ENCODE measurements at regions not wholly inside any gene's neighbourhood (a gene's known extent, or its start where the extent isn't known, plus 50 kb on each side); places are given as distances from the start of the nearest gene placed in this dataset.

DNA sequence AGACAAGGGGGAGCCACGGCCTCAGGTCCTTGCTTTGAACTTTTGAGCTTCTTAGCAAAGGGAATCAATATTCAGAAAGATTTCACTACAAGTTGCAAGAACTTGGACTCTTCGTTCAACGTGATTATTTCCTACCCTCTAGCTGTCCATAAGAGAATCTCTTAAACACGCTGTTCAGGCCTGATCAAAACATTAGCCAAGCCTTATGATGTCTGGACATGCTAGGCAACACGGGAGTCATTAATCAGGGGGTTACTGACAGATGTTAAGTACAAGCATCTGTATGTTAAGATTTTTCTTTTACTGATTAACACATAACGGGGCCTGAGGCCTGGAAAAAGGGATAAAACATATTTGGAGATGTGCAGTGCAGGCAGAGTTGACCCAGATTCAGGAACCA, 138.9 kb upstream of the IL1RAPL2 start:
- peaks cover 6% of the 10 kb centered on the region for H3K4me1 Mint-ChIP-seq
- ChIA-PET POLR2A (no interaction called here), CTCF (no interaction called here)
- no peak for ATAC-seq
- H3K36me3 Mint-ChIP-seq: no peaks in the 10 kb centered on the region
- no peak overlapping the region for H3K4me3 Mint-ChIP-seq
- DNase-seq (ENCODE audit: low spot score): no peak
- TF ChIP-seq MYBL2 (CRISPR knock-in tag; IDR thresholded peaks at IDR 0.05) (no peak), JUN (CRISPR knock-in tag; IDR thresholded peaks at IDR 0.05) (no peak), ZNF121 (CRISPR knock-in tag; IDR thresholded peaks at IDR 0.05) (no peak), ZNF232 (CRISPR knock-in tag; IDR thresholded peaks at IDR 0.05) (no peak), ZNF263 (CRISPR knock-in tag; IDR thresholded peaks at IDR 0.05; ENCODE audit: low read depth) (no peak), SMAD4 (CRISPR knock-in tag; IDR thresholded peaks at IDR 0.05) (no peak), TCF7 (CRISPR knock-in tag; IDR thresholded peaks at IDR 0.05; ENCODE audit: low read depth) (no peak), NR1H2 (CRISPR knock-in tag; IDR thresholded peaks at IDR 0.05) (no peak), GABPB1 (CRISPR knock-in tag; IDR thresholded peaks at IDR 0.05) (no peak), CBFB (CRISPR knock-in tag; IDR thresholded peaks at IDR 0.05; ENCODE audit: low read depth) (no peak), FOXK1 (CRISPR knock-in tag; IDR thresholded peaks at IDR 0.05) (no peak)
- TF ChIP-seq, protein P1, sequence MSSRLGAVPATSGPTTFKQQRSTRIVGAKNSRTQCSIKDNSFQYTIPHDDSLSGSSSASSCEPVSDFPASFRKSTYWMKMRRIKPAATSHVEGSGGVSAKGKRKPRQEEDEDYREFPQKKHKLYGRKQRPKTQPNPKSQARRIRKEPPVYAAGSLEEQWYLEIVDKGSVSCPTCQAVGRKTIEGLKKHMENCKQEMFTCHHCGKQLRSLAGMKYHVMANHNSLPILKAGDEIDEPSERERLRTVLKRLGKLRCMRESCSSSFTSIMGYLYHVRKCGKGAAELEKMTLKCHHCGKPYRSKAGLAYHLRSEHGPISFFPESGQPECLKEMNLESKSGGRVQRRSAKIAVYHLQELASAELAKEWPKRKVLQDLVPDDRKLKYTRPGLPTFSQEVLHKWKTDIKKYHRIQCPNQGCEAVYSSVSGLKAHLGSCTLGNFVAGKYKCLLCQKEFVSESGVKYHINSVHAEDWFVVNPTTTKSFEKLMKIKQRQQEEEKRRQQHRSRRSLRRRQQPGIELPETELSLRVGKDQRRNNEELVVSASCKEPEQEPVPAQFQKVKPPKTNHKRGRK (CRISPR knock-in tag; IDR thresholded peaks at IDR 0.05; ENCODE audit: borderline replicate concordance): no peak
- TF ChIP-seq, protein P2, sequence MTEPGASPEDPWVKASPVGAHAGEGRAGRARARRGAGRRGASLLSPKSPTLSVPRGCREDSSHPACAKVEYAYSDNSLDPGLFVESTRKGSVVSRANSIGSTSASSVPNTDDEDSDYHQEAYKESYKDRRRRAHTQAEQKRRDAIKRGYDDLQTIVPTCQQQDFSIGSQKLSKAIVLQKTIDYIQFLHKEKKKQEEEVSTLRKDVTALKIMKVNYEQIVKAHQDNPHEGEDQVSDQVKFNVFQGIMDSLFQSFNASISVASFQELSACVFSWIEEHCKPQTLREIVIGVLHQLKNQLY (CRISPR knock-in tag; IDR thresholded peaks at IDR 0.05): no peak
- TF ChIP-seq, protein P3, sequence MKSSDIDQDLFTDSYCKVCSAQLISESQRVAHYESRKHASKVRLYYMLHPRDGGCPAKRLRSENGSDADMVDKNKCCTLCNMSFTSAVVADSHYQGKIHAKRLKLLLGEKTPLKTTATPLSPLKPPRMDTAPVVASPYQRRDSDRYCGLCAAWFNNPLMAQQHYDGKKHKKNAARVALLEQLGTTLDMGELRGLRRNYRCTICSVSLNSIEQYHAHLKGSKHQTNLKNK (CRISPR knock-in tag; IDR thresholded peaks at IDR 0.05): no peak
- TF ChIP-seq, protein P4, sequence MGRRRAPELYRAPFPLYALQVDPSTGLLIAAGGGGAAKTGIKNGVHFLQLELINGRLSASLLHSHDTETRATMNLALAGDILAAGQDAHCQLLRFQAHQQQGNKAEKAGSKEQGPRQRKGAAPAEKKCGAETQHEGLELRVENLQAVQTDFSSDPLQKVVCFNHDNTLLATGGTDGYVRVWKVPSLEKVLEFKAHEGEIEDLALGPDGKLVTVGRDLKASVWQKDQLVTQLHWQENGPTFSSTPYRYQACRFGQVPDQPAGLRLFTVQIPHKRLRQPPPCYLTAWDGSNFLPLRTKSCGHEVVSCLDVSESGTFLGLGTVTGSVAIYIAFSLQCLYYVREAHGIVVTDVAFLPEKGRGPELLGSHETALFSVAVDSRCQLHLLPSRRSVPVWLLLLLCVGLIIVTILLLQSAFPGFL (CRISPR knock-in tag; IDR thresholded peaks at IDR 0.05; ENCODE audit: borderline replicate concordance): no peak
- TF ChIP-seq, protein P5, sequence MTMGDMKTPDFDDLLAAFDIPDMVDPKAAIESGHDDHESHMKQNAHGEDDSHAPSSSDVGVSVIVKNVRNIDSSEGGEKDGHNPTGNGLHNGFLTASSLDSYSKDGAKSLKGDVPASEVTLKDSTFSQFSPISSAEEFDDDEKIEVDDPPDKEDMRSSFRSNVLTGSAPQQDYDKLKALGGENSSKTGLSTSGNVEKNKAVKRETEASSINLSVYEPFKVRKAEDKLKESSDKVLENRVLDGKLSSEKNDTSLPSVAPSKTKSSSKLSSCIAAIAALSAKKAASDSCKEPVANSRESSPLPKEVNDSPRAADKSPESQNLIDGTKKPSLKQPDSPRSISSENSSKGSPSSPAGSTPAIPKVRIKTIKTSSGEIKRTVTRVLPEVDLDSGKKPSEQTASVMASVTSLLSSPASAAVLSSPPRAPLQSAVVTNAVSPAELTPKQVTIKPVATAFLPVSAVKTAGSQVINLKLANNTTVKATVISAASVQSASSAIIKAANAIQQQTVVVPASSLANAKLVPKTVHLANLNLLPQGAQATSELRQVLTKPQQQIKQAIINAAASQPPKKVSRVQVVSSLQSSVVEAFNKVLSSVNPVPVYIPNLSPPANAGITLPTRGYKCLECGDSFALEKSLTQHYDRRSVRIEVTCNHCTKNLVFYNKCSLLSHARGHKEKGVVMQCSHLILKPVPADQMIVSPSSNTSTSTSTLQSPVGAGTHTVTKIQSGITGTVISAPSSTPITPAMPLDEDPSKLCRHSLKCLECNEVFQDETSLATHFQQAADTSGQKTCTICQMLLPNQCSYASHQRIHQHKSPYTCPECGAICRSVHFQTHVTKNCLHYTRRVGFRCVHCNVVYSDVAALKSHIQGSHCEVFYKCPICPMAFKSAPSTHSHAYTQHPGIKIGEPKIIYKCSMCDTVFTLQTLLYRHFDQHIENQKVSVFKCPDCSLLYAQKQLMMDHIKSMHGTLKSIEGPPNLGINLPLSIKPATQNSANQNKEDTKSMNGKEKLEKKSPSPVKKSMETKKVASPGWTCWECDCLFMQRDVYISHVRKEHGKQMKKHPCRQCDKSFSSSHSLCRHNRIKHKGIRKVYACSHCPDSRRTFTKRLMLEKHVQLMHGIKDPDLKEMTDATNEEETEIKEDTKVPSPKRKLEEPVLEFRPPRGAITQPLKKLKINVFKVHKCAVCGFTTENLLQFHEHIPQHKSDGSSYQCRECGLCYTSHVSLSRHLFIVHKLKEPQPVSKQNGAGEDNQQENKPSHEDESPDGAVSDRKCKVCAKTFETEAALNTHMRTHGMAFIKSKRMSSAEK (CRISPR knock-in tag; IDR thresholded peaks at IDR 0.05; ENCODE audit: borderline replicate concordance): no peak
- no peaks in the 10 kb centered on the region for H3K9me3 Mint-ChIP-seq
- H3K27me3 Mint-ChIP-seq (ENCODE audit: low read depth): no peaks in the 10 kb centered on the region
- no peak overlapping the region for H3K27ac Mint-ChIP-seq

DNA sequence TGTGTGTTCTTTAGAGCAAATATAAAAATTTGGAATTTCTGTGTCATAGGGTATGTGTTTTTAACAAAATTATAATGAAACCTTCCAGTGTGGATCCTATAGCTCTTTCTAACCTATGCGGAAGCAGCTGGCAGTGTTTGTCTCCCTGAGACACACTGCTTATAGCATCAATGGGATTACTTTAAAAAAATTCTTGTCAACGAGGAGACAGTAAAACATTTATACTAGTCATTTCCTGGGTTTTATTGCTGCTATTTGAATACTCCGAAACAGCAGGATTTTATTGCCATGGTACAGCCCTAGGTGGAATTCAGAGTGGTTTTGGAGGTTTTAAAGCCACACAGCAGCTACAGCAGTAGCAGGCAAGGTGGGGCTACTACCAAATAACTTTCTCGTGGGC, 145.1 kb upstream of the IL1RAPL2 start:
- CTCF ChIA-PET: interaction anchor here (1.5 kb wide), 1 partner anchor 576 kb away, joined by 3 read pairs; no protein-coding TSS in a partner anchor
- POLR2A ChIA-PET: no interaction called here
- Mint-ChIP-seq H3K36me3 (no peaks in the 10 kb centered on the region), H3K9me3 (peaks cover 21% of the 10 kb centered on the region), H3K4me1 (peaks cover 3% of the 10 kb centered on the region), H3K27me3 (ENCODE audit: low read depth) (no peaks in the 10 kb centered on the region), H3K4me3 (no peak overlapping the region), H3K27ac (no peak overlapping the region)
- TF ChIP-seq, protein P6, sequence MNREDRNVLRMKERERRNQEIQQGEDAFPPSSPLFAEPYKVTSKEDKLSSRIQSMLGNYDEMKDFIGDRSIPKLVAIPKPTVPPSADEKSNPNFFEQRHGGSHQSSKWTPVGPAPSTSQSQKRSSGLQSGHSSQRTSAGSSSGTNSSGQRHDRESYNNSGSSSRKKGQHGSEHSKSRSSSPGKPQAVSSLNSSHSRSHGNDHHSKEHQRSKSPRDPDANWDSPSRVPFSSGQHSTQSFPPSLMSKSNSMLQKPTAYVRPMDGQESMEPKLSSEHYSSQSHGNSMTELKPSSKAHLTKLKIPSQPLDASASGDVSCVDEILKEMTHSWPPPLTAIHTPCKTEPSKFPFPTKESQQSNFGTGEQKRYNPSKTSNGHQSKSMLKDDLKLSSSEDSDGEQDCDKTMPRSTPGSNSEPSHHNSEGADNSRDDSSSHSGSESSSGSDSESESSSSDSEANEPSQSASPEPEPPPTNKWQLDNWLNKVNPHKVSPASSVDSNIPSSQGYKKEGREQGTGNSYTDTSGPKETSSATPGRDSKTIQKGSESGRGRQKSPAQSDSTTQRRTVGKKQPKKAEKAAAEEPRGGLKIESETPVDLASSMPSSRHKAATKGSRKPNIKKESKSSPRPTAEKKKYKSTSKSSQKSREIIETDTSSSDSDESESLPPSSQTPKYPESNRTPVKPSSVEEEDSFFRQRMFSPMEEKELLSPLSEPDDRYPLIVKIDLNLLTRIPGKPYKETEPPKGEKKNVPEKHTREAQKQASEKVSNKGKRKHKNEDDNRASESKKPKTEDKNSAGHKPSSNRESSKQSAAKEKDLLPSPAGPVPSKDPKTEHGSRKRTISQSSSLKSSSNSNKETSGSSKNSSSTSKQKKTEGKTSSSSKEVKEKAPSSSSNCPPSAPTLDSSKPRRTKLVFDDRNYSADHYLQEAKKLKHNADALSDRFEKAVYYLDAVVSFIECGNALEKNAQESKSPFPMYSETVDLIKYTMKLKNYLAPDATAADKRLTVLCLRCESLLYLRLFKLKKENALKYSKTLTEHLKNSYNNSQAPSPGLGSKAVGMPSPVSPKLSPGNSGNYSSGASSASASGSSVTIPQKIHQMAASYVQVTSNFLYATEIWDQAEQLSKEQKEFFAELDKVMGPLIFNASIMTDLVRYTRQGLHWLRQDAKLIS (CRISPR knock-in tag; IDR thresholded peaks at IDR 0.05; ENCODE audit: borderline replicate concordance): no peak
- DNase-seq (ENCODE audit: low spot score) (no peak), ATAC-seq (no peak)
